IMR-90 (cell line): ENCODE measurements at regions not wholly inside any gene's neighbourhood (a gene's known extent, or its start where the extent isn't known, plus 50 kb on each side); places are given as distances from the start of the nearest gene placed in this dataset.

Experiments
- ATAC-seq: fragments of 200-7000 bp; cut with Tn5 transposase; 2 replicates; pipeline ENCODE4 v1.9.1; 2020; ENCODE audit warnings: low read depth, mild to moderate bottlenecking, moderate library complexity
- BruUV-seq: library from RNA; stranded (reverse); fragments of 400-500 nt; replicated peaks from 2 replicates; lab custom pipeline; 2021; lab: Mats Ljungman, UMichigan
- CTCF ChIA-PET: fragments of 300-600 bp; formaldehyde crosslinking; extraction: SDS; loops from one replicate; lab custom pipeline; 2021; ENCODE audit warnings: antibody characterized with exemption; lab: Yijun Ruan, JAX
- POLR2A ChIA-PET: fragments of 300-600 bp; sonication (Branson Sonifier 250); formaldehyde crosslinking; loops from one replicate; lab custom pipeline; 2022; ENCODE audit warnings: antibody characterized with exemption; ENCODE audit not compliant: unreplicated experiment; lab: Charles Lee
- DNase-seq: peaks from one replicate; pipeline ENCODE4 v3.0.0; 2013
- H2AFZ ChIP-seq: replicated peaks from 2 replicates; pipeline ENCODE3; 2013; ENCODE audit warnings: low read length, mild to moderate bottlenecking; ENCODE audit not compliant: poor library complexity
- H2AK5ac ChIP-seq: 2 replicates; pipeline ENCODE4 v1.6.1; 2013; ENCODE audit warnings: low read depth, low read length, inconsistent platforms
- H2AK9ac ChIP-seq: replicated peaks from 2 replicates; pipeline ENCODE3; 2013; ENCODE audit warnings: mild to moderate bottlenecking, low read depth, low read length, moderate library complexity; ENCODE audit not compliant: poor library complexity
- H2BK120ac ChIP-seq: 2 replicates; pipeline ENCODE4 v1.6.1; 2013; ENCODE audit warnings: low read depth, low read length, inconsistent platforms
- H2BK15ac ChIP-seq: 3 replicates; pipeline ENCODE4 v1.6.1; 2013; ENCODE audit warnings: low read depth, low read length, inconsistent platforms
- H2BK20ac ChIP-seq: 2 replicates; pipeline ENCODE4 v1.6.1; 2013; ENCODE audit warnings: low read depth, mild to moderate bottlenecking, inconsistent platforms, low read length, moderate library complexity
- H2BK5ac ChIP-seq: 2 replicates; pipeline ENCODE4 v1.6.1; 2013; ENCODE audit warnings: mild to moderate bottlenecking, low read depth, low read length, inconsistent platforms; ENCODE audit not compliant: poor library complexity, severe bottlenecking
- H3K14ac ChIP-seq: replicated peaks from 2 replicates; pipeline ENCODE4 v1.6.1; 2013; ENCODE audit warnings: low read depth, low read length, inconsistent platforms
- H3K18ac ChIP-seq: 2 replicates; pipeline ENCODE4 v1.6.1; 2013; ENCODE audit warnings: low read depth, low read length, control low read depth
- H3K23ac ChIP-seq: 2 replicates; pipeline ENCODE4 v1.6.1; 2013; ENCODE audit warnings: low read depth, low read length, inconsistent platforms
- H3K27ac ChIP-seq: 2 replicates; pipeline ENCODE4 v1.5.1; 2013; ENCODE audit warnings: mild to moderate bottlenecking, control low read depth, low read length; ENCODE audit not compliant: insufficient read depth
- H3K27me3 ChIP-seq: 2 replicates; pipeline ENCODE4 v1.6.1; 2013; ENCODE audit warnings: low read length; ENCODE audit not compliant: control insufficient read depth, insufficient read depth
- H3K36me3 ChIP-seq: 2 replicates; pipeline ENCODE4 v1.6.1; 2013; ENCODE audit warnings: low read length, mixed read lengths; ENCODE audit not compliant: control insufficient read depth, insufficient read depth
- H3K4ac ChIP-seq: 2 replicates; pipeline ENCODE4 v1.6.1; 2013; ENCODE audit warnings: low read depth, low read length, inconsistent platforms
- H3K4me1 ChIP-seq: 2 replicates; pipeline ENCODE4 v1.6.1; 2013; ENCODE audit warnings: low read length, mixed read lengths; ENCODE audit not compliant: control insufficient read depth, insufficient read depth
- H3K4me2 ChIP-seq: 2 replicates; pipeline ENCODE4 v1.6.1; 2013; ENCODE audit warnings: low read depth, mild to moderate bottlenecking, control low read depth, low read length, moderate library complexity
- H3K4me3 ChIP-seq: 2 replicates; pipeline ENCODE4 v1.5.1; 2013; ENCODE audit warnings: low read depth, mild to moderate bottlenecking, control low read depth, low read length, moderate library complexity; ENCODE audit not compliant: insufficient read depth
- H3K56ac ChIP-seq: 2 replicates; pipeline ENCODE4 v1.6.1; 2013; ENCODE audit warnings: low read length, inconsistent platforms; ENCODE audit not compliant: insufficient read depth; ENCODE audit errors: extremely low read depth
- H3K79me1 ChIP-seq, 2 experiments: 2 replicates each; pipeline ENCODE4 v1.6.1; 2013; ENCODE audit warnings: low read length in 2 of 2, inconsistent platforms in 1 of 2, low read depth in 1 of 2
- H3K9ac ChIP-seq: 2 replicates; pipeline ENCODE4 v1.6.1; 2013; ENCODE audit warnings: low read depth, low read length, control low read depth
- H3K9me1 ChIP-seq: 2 replicates; pipeline ENCODE4 v1.6.1; 2013; ENCODE audit warnings: low read length, inconsistent platforms; ENCODE audit not compliant: insufficient read depth
- H3K9me3 ChIP-seq: 2 replicates; pipeline ENCODE4 v1.6.1; 2013; ENCODE audit warnings: low read length; ENCODE audit not compliant: control insufficient read depth, insufficient read depth
- H4K20me1 ChIP-seq: 2 replicates; pipeline ENCODE4 v1.6.1; 2013; ENCODE audit warnings: low read length, inconsistent platforms; ENCODE audit not compliant: insufficient read depth
- H4K5ac ChIP-seq: 2 replicates; pipeline ENCODE4 v1.6.1; 2013; ENCODE audit warnings: mild to moderate bottlenecking, low read depth, low read length, control low read depth
- H4K8ac ChIP-seq, 2 experiments: 2 replicates each; pipeline ENCODE4 v1.6.1; 2013; ENCODE audit warnings: low read depth in 2 of 2, low read length in 2 of 2, control low read depth in 1 of 2, inconsistent platforms in 1 of 2
- H4K91ac ChIP-seq: 2 replicates; pipeline ENCODE4 v1.6.1; 2013; ENCODE audit warnings: low read depth, low read length, inconsistent platforms; ENCODE audit not compliant: insufficient read depth
- CHD1 ChIP-seq: IDR thresholded peaks from 2 replicates; pipeline ENCODE4 v1.6.1; 2012; ENCODE audit warnings: low read depth, low read length, improper control_type of control experiment
- CTCF ChIP-seq: conservative IDR thresholded peaks from 2 replicates; pipeline ENCODE4 v1.5.1; 2012; ENCODE audit warnings: mild to moderate bottlenecking, low read depth, low read length, improper control_type of control experiment
- FOS ChIP-seq: fragments of 150-350 bp; IDR thresholded peaks from 2 replicates; pipeline ENCODE4 v1.6.1; 2016; ENCODE audit warnings: low read depth, low read length
- MAFK ChIP-seq: IDR thresholded peaks from 2 replicates; pipeline ENCODE4 v1.6.1; 2012; ENCODE audit warnings: low read depth, low read length, improper control_type of control experiment
- MAZ ChIP-seq: IDR thresholded peaks from 2 replicates; pipeline ENCODE4 v1.6.1; 2012; ENCODE audit warnings: low read depth, mild to moderate bottlenecking, low read length, improper control_type of control experiment, moderate library complexity, borderline replicate concordance
- MXI1 ChIP-seq: IDR thresholded peaks from 2 replicates; pipeline ENCODE4 v1.6.1; 2012; ENCODE audit warnings: low read depth, mild to moderate bottlenecking, low read length, moderate library complexity, borderline replicate concordance
- RAD21 ChIP-seq: IDR thresholded peaks from 2 replicates; pipeline ENCODE4 v1.6.1; 2012; ENCODE audit warnings: low read length, improper control_type of control experiment
- RCOR1 ChIP-seq: IDR thresholded peaks from 2 replicates; pipeline ENCODE4 v1.6.1; 2012; ENCODE audit warnings: mild to moderate bottlenecking, low read length, improper control_type of control experiment; ENCODE audit not compliant: insufficient replicate concordance
- RFX5 ChIP-seq: IDR thresholded peaks from 2 replicates; pipeline ENCODE4 v1.8.0; 2012; ENCODE audit warnings: low read depth, mild to moderate bottlenecking, low read length, moderate library complexity
- SMC3 ChIP-seq: fragments of 150-350 bp; IDR thresholded peaks from 2 replicates; pipeline ENCODE4 v1.6.1; 2016; ENCODE audit warnings: low read depth, mild to moderate bottlenecking, antibody characterized with exemption, low read length, moderate library complexity
- USF2 ChIP-seq: fragments of 150-350 bp; IDR thresholded peaks from 2 replicates; pipeline ENCODE4 v1.6.1; 2017; ENCODE audit warnings: mild to moderate bottlenecking, antibody characterized with exemption, low read length, low read depth
- WGBS, 2 experiments: methylation state at CpG; one replicate each; pipeline versions ENCODE4 v1.1.5 to v1.1.7; 2013; ENCODE audit warnings: missing lambda C conversion rate in 2 of 2; ENCODE audit not compliant: insufficient read length in 1 of 2; ENCODE audit errors: extremely low coverage in 2 of 2; 5-methylcytosine and 5-hydroxymethylcytosine counted together
- dilution Hi-C: fragments of 300-500 bp; cut with HindIII; formaldehyde crosslinking; loops from one replicate; pipeline ENCODE4 v1.14.3; 2018; ENCODE audit warnings: low sequenced_read_pairs; ENCODE audit not compliant: unreplicated experiment
- in situ Hi-C: fragments of 300-500 bp; cut with MboI; formaldehyde crosslinking; loops from 3 replicates; pipeline ENCODE4 v1.14.3; 2019; ENCODE audit warnings: low sequenced_read_pairs, inconsistent platforms, mixed read lengths
- intact Hi-C: fragments of 100-400 bp; cut with micrococcal nuclease; formaldehyde crosslinking; loops from 2 replicates; pipeline ENCODE4 v1.10.0; 2022
- TF ChIP-seq, protein P1 (sequence below): fragments of 150-350 bp; IDR thresholded peaks from 2 replicates; pipeline ENCODE4 v1.6.1; 2016; ENCODE audit warnings: low read depth, mild to moderate bottlenecking, low read length, moderate library complexity, borderline replicate concordance

DNA sequence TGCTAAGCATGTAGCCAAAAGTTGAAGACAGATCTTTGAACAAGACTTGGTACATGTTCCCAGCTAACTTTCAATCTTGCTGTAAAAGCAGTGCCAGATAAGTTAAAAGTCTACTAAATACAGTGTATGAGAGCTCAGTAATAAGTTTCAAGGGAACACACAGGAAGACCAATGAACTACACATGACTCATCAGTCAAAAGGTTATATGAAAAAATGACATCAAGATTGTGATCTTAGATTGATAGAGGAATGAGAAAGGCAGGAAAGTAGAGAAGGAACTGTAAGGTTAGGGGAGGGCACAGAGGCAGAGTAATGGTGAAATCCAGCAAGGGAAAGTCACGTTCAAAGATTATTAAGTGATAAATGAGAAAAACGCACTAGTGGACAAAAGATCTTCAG lies 249.9 kb upstream of the FLRT2 start:
- Histone ChIP-seq H4K20me1 (no peaks in the 10 kb centered on the region), H2BK20ac (no peak overlapping the region), H2BK5ac (no peak overlapping the region), H3K79me1 (no peaks in the 10 kb centered on the region), H2AK9ac (no peak overlapping the region), H3K4me1 (no peaks in the 10 kb centered on the region), H2AK5ac (no peak overlapping the region), H3K9me1 (no peaks in the 10 kb centered on the region), H3K4me2 (no peak overlapping the region), H4K5ac (no peak overlapping the region), H3K4ac (no peak overlapping the region), H3K27ac (no peak overlapping the region), H4K91ac (no peak overlapping the region), H3K4me3 (no peak overlapping the region), H3K9ac (no peak overlapping the region), H3K36me3 (no peaks in the 10 kb centered on the region), H2BK15ac (no peak overlapping the region), H2BK120ac (no peak overlapping the region), H3K9me3 (no peaks in the 10 kb centered on the region), H3K18ac (no peak overlapping the region), H4K8ac (no peak overlapping the region), H3K23ac (no peak overlapping the region), H3K56ac (no peak overlapping the region), H2AFZ (no peak overlapping the region), H3K27me3 (no peaks in the 10 kb centered on the region), H3K14ac (no peak overlapping the region)
- ATAC-seq, result no peak
- peak; percentile 3 for DNase-seq
- BruUV-seq, result no TSS peak
- WGBS, 2 experiments, result 58% methylated on average over 2 of the region's 2 CpGs; no CpG with 5 or more reads in 1 of the 2 experiments
- intact Hi-C loops, result no loop called here
- dilution Hi-C loops, result no loop called here
- TF ChIP-seq, protein P1, sequence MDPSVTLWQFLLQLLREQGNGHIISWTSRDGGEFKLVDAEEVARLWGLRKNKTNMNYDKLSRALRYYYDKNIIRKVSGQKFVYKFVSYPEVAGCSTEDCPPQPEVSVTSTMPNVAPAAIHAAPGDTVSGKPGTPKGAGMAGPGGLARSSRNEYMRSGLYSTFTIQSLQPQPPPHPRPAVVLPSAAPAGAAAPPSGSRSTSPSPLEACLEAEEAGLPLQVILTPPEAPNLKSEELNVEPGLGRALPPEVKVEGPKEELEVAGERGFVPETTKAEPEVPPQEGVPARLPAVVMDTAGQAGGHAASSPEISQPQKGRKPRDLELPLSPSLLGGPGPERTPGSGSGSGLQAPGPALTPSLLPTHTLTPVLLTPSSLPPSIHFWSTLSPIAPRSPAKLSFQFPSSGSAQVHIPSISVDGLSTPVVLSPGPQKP, result no peak
- no peak for TF ChIP-seq MAZ
- no peak for TF ChIP-seq RFX5
- TF ChIP-seq CTCF, result no peak
- no peak for TF ChIP-seq USF2
- TF ChIP-seq RAD21, result no peak
- no peak for TF ChIP-seq MXI1
- no peak for TF ChIP-seq RCOR1
- TF ChIP-seq MAFK, result no peak
- TF ChIP-seq CHD1, result no peak
- TF ChIP-seq FOS, result no peak
- no peak for TF ChIP-seq SMC3
- ChIA-PET POLR2A (no interaction called here), CTCF (interaction anchor here (0.6 kb wide), 1 partner anchor 21 kb away, joined by 3 read pairs; no protein-coding TSS in a partner anchor)
- in situ Hi-C loops, result no loop called here
